Ovary (tissue), 3 donors: ENCODE measurements at regions not wholly inside any gene's neighbourhood (a gene's known extent, or its start where the extent isn't known, plus 50 kb on each side); places are given as distances from the start of the nearest gene placed in this dataset.

Source experiments
- EP300 ChIP-seq: sonication (generic); formaldehyde crosslinking; IDR thresholded peaks from one replicate; pipeline ENCODE4 v1.6.1; 2017; ENCODE audit warnings: antibody characterized with exemption
- TF ChIP-seq, protein P1 (sequence below), 3 donors: fragments of 450-650 bp in 2 of 3; fragments of 200-600 bp in 1 of 3; IDR thresholded peaks; one replicate each; pipeline versions ENCODE4 v1.5.1 to v1.8.0; 2016 to 2022; ENCODE audit warnings: antibody characterized with exemption in 3 of 3, mild to moderate bottlenecking in 1 of 3
- donor health status: DM: no; HTN: no; CAD: no.

DNA sequence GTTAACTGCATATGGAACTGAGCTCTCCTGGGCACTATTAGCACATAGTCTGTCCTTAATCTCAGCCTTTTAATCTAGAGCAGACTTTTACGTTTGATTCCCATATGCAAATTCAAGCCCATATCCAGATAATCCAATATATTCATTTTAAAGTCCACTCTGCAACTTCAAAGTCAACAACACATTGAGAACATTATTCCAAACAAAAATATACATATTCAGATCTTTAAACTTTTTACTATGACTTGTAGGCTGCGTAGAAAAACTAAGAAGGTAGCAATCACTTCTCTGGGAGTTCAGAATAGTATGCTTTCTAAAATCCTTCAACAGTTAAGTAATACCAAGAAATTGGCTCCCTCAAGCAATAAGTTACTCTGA, 499.4 kb downstream of the SPATA31D1 start:
- TF ChIP-seq, protein P1, sequence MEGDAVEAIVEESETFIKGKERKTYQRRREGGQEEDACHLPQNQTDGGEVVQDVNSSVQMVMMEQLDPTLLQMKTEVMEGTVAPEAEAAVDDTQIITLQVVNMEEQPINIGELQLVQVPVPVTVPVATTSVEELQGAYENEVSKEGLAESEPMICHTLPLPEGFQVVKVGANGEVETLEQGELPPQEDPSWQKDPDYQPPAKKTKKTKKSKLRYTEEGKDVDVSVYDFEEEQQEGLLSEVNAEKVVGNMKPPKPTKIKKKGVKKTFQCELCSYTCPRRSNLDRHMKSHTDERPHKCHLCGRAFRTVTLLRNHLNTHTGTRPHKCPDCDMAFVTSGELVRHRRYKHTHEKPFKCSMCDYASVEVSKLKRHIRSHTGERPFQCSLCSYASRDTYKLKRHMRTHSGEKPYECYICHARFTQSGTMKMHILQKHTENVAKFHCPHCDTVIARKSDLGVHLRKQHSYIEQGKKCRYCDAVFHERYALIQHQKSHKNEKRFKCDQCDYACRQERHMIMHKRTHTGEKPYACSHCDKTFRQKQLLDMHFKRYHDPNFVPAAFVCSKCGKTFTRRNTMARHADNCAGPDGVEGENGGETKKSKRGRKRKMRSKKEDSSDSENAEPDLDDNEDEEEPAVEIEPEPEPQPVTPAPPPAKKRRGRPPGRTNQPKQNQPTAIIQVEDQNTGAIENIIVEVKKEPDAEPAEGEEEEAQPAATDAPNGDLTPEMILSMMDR (IDR thresholded peaks at IDR 0.05) = no peak
- no peak for TF ChIP-seq EP300
